NCI-H146 (cell line): ENCODE measurements at regions not wholly inside any gene's neighbourhood (a gene's known extent, or its start where the extent isn't known, plus 50 kb on each side); places are given as distances from the start of the nearest gene placed in this dataset.

ENCODE experiments used
- DNase-seq: peaks from one replicate; lab custom pipeline; 2025; lab: John Stamatoyannopoulos, UW

GRCh38 chr15:70473581-70474370 lies 289.6 kb downstream of the UACA start:
- DNase-seq: no peak

DNA sequence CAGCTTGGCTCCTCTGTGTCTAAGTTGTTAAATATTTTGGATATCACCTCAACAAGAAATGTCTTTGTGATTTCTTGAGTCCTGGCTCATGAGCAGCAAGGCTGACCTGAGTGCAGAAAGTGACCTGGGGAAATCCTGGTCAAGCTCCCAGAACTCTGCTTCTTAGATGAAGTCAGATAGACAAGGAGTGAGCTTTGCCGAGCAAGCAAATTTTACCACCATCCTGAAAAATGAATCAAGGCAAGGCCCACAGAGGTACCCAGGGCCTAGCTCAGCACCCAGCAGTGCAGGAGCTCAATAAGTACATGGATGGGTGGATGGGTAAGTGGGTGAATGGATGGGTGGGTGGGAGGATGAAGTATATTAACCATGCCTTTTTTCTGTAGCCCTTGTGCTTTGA lies 291.8 kb downstream of the UACA start:
- no peak for DNase-seq

GRCh38 chr15:70470556-70471191 lies 292.7 kb downstream of the UACA start:
- no peak for DNase-seq

GRCh38 chr15:70469651-70470555 lies 293.5 kb downstream of the UACA start:
- DNase-seq: peak; percentile 26

DNA sequence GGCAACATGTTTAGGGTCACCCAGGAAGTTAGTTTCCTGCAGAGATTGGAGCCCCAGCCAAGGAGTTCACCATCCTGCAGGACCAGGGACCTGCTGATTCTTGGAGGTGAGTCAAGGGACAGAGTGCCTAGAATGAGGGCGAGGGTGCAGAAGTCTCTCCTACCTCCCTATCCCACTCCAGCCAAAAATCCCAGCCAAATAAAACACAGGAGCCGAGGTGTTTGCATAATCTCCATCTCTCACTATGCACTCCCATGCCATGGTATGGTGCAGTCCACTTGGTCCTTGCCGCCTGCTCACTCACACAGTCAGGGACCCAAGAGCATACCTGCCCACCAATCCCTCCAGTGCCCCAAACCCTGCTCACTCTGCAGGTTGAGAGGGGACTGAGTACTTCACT lies 294.2 kb downstream of the UACA start:
- no peak for DNase-seq

DNA sequence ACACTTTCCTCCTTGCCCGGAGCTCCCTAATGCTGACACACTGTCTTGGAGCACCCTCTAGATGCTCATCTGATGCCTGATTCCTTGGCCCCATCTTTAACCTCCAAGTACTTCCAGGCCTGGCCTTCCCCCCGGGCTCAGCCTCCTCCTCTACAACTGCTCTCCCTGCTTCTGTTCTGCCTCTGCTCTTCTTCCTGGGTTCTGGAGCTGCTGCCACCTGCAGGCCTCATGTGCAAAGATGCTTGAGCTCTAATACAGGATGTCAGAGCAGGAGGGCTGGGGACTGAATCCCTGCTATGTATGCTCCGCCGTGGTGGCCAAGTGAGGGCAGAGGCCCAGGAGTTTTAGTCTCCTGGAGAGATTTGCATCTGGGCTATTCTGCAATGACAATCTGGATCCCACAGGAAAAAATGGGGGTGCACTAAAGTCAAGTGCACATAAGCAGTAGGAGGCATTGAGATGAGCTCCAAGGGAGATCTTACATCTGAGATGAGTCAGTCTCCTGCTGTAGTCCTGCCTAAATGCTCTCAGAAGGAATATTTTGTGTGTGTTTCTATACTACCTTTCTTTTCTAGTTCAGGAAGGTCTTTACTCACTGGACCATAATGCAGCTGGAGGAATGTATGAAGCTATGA lies 296.3 kb downstream of the UACA start:
- DNase-seq: peak; percentile 60

DNA sequence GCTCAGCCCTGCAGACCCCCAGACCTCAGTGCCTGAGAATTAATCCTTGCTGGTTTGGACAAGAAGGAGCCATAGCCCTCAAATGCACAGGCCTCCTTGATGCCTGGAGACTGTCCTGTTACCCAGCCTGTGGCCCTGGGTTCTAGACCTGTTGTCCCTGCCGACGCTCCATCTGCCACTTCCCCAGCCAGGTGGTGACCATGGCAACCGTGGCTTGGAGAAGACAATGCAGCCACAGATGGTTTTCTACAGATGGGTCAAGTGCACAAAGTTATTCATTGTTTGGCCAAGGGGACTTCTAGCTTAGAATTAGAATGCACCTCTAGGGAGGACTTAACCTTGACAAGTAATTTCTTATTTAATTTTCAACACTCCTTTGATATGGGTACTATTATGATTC lies 297.1 kb downstream of the UACA start:
- peak; percentile 20 for DNase-seq

DNA sequence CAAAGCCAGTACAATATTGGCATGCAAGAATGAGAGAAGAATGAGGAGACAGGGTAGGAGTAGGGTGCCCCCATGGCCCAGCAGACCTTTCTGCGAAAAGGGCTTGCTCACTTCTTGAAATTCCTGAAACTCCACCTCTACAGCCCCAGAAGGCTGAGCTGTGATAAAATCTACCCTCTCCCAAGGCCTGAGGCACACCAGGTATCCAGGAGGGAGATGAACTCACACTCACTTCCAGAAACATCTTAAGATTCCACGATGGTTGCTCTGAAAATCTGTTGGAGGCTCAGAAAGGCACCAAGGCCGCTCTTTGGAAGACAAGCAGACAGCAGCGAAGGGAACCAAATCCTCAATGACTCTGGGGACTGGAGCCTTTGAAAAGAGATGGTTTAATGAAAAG lies 297.5 kb downstream of the UACA start:
- no peak for DNase-seq

DNA sequence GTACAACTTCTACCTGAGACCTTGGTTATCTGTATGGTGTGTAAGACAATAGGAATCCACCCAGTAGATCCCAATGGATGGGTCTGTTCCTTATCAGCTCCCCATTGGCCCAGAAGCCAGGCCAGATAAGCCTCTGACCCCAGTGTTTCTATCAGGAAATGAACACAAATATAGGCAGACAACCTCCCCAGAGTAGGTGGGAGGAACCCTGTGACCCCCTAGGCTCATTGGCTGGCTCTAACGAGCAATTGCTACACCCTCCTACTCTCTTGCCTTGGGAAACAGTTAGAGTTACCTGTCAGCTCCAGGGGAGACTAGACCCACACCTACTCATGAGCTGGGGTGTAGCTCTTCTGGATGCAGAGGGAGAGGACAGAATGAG lies 299.9 kb downstream of the UACA start:
- no peak for DNase-seq

GRCh38 chr15:70461992-70462391 lies 301.4 kb downstream of the UACA start:
- DNase-seq: no peak

GRCh38 chr15:70461017-70461416 lies 302.3 kb downstream of the UACA start:
- DNase-seq: no peak

DNA sequence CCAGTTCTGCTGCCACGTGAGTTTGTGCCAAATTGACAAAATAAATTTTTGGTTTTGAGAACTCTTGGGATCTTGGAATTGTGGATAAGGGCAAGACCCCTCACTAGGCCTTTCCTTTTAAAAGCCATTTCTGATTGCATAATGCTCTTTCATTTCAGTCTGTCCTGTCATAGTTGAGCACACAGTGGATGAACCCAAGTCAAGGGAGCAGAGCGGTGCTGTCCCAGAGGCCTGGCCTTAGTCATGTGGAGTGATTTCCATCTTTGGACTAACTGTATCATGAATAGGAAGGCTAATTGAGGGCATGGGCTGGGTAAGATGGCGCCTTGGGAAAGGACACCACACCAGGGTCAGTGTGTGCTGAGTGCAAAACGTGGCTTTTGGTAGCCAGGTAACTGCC lies 304.0 kb downstream of the UACA start:
- no peak for DNase-seq

DNA sequence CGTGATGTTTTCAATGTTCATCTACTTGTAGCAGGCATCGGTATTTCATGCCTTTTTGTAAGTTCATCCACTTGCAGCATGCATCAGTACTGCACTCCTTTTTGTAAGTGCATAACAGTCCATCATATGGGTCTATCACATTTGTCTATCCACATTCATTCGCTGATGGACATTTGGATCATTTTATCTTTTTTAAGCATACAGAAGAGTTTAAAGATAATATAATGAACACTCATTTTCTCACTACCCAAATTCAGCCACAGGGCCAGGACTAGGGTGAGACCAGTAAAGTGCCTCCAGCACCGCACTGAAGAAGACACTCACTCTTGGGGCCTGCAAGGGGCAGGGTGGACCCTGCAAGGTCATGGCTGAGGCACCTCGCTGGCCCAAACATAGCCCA lies 309.6 kb downstream of the UACA start:
- DNase-seq: no peak

DNA sequence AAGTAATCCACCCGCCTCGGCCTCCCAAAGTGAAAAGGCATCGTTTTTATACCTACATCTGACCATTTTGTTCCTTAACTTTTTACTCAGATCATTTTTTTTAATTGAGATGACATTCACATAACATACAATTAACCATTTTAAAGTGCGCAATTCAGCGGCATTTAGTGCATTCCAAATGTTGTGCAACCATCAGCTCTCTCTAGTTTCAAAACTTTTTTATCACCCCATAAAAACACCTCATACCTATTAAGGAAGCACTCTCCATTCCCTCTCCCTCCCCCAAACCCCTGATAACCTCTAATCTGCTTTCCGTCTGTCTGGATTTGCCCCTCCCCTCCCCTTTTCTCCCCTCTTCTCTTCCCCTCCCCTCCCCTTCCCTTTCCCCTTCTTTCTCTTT lies 310.1 kb downstream of the UACA start:
- DNase-seq: no peak

DNA sequence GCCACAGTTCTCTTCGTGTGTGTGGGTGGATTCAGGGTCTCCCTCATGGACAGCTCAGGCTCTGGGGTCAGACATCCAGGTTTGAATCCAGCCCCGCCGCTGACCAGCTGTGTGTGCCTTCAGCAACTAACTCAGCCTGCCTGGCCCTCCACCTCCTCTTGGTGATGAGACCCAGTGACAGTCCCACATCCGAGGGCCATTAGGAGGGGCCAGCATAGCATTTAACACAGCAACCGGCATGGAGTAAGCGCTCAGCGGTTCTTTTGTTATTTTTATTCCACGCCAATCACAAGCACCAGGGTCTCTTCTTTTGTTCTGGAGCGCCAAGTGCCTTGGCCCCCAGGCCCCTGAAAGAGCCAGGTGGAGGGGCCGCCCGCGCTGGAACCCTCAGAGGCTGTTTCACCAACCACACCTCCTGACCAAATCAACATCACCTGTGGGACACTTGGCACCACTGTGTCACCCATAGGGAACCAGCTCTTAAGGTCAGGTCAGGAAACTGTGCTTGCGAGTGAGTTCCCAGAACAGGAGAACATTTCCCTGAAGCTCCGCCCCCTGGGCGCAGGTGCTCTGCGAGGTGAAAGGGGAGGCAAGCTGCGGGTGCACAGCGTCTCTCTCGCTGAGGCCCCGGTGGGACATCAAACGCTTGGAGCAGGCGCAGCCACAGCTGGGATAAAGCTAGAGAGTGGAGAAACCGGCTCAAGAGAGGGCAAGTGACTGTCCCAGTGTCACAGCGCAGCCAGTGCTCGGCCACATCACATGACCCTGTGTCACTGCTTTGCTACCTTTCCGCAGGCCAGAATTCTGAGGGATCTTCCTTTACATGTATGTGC lies 311.3 kb downstream of the UACA start:
- DNase-seq: peak; percentile 70

DNA sequence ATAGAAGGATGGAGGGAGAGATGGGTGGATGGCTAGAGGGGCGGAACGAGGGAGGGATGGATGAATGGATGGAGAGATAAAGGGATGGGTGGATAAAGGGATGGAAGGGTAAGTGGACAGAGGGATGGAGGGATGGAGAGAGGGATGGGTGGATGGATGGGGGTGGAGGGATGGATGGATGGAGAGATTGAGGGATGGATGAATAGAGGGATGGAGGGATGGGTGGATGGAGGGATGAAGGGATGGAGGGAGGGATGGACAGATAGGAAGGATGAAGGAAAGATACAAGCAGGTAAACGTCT lies 313.3 kb downstream of the UACA start:
- no peak for DNase-seq

- no peak for DNase-seq
Measured at GRCh38 chr15:70449311-70450141, 313.8 kb downstream of the UACA start.

- no peak for DNase-seq
Measured at GRCh38 chr15:70447928-70448698, 315.2 kb downstream of the UACA start.

DNA sequence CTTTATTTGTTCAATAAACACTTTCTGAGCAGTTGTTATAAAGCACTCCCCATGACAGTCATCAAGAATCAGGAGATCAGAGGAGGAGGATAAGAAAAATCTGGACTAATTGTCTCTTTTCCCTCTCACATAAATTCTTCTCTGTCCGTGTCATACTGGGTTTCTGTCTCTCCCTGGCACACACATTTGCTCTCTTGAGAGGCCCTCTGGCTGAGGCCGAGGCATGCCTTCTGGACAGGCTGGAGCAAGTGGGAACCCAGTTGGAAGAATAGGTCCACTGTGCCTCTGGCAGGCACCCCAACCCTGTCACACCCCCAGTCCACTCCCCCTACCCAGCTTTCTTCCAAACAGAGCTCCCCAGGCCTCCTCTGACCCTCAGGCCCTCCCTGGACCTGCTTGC lies 315.8 kb downstream of the UACA start:
- DNase-seq: no peak

- DNase-seq: no peak
Measured at GRCh38 chr15:70447081-70447480, 316.3 kb downstream of the UACA start.
